Activated CD8-positive, alpha-beta memory T cell treated with anti-CD3 and anti-CD28 coated beads, Interleukin-2, amount 10 ng/mL, durations not matched to agents 7 days and 5 days (primary cell): ENCODE measurements at regions not wholly inside any gene's neighbourhood (a gene's known extent, or its start where the extent isn't known, plus 50 kb on each side); places are given as distances from the start of the nearest gene placed in this dataset.

ENCODE experiments used
- ATAC-seq: fragments of 150-1000 bp; cut with Tn5 transposase; one replicate; pipeline ENCODE4 v1.10.0; 2021; ENCODE audit warnings: moderate library complexity
- CTCF ChIA-PET: fragments of 350-600 bp; sonication (Branson Sonifier 250); formaldehyde crosslinking; loops from one replicate; lab custom pipeline; 2021; ENCODE audit warnings: antibody characterized with exemption; lab: Charles Lee
- DNase-seq: peaks from one replicate; pipeline ENCODE4 v3.0.0-alpha.2; 2020
- H3K27ac Mint-ChIP-seq: one replicate; pipeline ENCODE4 v1.8.0; 2021; ENCODE audit warnings: mild to moderate bottlenecking, mixed read lengths
- H3K27me3 Mint-ChIP-seq: one replicate; pipeline ENCODE4 v1.8.0; 2021; ENCODE audit warnings: mixed read lengths
- H3K36me3 Mint-ChIP-seq: one replicate; pipeline ENCODE4 v1.8.0; 2021; ENCODE audit warnings: mild to moderate bottlenecking, mixed read lengths
- H3K4me1 Mint-ChIP-seq: one replicate; pipeline ENCODE4 v1.8.0; 2021; ENCODE audit warnings: mixed read lengths
- H3K4me3 Mint-ChIP-seq: one replicate; pipeline ENCODE4 v1.8.0; 2021; ENCODE audit warnings: mild to moderate bottlenecking, moderate library complexity, mixed read lengths
- H3K9me3 Mint-ChIP-seq: one replicate; pipeline ENCODE4 v1.8.0; 2022; ENCODE audit warnings: low read depth, mixed read lengths

- Mint-ChIP-seq H3K4me1 (no peaks in the 10 kb centered on the region), H3K36me3 (no peaks in the 10 kb centered on the region), H3K9me3 (peaks cover 3% of the 10 kb centered on the region), H3K4me3 (no peak overlapping the region), H3K27me3 (no peaks in the 10 kb centered on the region), H3K27ac (no peak overlapping the region)
- ATAC-seq (no peak), DNase-seq (no peak)
- CTCF ChIA-PET = no interaction called here
These were observed 91.1 kb upstream of the ARHGAP28 start for GRCh38 chr18:6638447-6638846.

DNA sequence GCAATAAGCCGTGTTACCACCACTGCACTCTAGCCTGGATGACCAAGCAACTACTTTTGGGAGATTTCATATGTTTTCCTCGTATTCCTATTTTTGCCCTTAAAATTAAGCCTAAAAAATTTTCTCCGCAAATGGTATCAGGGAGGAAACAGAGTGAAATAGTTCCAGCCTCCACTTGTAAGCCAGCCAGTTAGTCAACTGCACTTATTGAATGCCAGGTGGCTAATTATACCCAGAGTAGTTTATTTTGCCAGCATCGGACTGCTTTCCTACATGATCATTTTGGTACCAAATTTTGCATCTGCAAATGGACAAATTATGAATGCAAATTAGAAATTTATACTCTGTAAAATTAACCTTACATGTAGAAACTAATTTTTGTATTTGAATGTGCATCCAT, 90.2 kb upstream of the ARHGAP28 start:
- DNase-seq (no peak), ATAC-seq (no peak)
- no peak overlapping the region for H3K4me3 Mint-ChIP-seq
- H3K27me3 Mint-ChIP-seq = no peaks in the 10 kb centered on the region
- H3K9me3 Mint-ChIP-seq = peaks cover 5% of the 10 kb centered on the region
- CTCF ChIA-PET = no interaction called here
- no peaks in the 10 kb centered on the region for H3K36me3 Mint-ChIP-seq
- H3K27ac Mint-ChIP-seq = no peak overlapping the region
- H3K4me1 Mint-ChIP-seq = no peaks in the 10 kb centered on the region

DNA sequence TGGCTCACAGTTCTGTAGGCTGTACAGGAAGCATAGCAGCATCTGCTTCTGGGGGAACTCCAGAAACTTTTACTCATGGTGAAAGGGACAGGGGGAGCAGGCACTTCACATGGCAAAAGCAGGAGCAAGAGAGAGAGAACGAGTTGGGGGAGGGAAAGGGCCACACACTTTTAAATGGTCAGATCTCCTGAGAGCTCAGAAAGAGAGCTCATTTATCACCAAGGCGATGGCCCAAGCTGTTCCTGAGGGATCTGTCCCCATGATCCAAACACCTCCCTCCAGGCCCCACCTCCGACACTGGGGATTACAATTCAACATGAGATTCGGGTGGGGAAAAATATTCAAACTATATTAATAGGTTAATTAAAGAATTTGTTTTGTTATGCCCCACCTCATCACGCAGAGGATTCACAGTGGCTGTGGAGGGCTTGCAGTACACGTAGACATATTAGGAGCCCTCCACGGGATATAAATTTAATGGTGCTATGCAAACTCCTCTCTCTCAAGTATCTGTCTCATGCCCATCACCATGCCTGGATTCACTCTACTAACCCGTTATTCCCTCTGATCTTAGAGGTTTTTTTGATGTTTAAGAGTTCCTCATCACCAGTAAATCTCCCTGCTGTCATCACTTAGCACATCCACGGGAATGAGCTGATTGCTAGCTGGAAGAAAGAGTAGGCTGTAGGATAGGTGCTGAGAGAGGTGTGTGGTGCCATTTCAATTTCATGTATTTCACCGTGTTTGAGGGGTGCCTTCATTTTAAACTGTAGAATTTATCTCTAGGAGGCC, 84.5 kb upstream of the ARHGAP28 start:
- no peak for DNase-seq
- no peak overlapping the region for H3K27ac Mint-ChIP-seq
- H3K36me3 Mint-ChIP-seq = no peaks in the 10 kb centered on the region
- H3K9me3 Mint-ChIP-seq = peaks cover 5% of the 10 kb centered on the region
- no peaks in the 10 kb centered on the region for H3K4me1 Mint-ChIP-seq
- no peaks in the 10 kb centered on the region for H3K27me3 Mint-ChIP-seq
- no peak overlapping the region for H3K4me3 Mint-ChIP-seq
- no peak for ATAC-seq
- CTCF ChIA-PET = no interaction called here

DNA sequence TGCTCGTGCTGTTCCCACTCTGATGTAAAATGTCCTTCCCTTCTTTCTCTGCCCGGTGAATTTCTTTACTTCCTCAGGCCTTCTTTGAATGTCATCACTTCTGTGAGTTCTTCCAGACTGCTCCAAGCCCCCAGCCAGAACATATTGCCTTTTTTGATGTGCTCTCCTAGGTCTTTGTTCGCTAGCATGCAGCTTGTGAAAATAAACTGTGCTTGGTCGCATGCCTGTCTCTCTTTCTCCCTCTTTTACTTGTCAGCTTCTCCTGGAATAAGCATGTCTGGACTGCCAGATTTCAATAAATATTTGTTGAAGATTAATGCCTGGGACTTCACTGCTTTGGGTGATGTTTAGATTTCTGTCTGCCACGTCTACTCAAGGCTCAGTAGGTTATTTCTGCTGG, 82.7 kb upstream of the ARHGAP28 start:
- H3K9me3 Mint-ChIP-seq = peaks cover 8% of the 10 kb centered on the region
- ATAC-seq (no peak), DNase-seq (no peak)
- CTCF ChIA-PET = no interaction called here
- H3K36me3 Mint-ChIP-seq = no peaks in the 10 kb centered on the region
- H3K27ac Mint-ChIP-seq = no peak overlapping the region
- no peaks in the 10 kb centered on the region for H3K27me3 Mint-ChIP-seq
- no peaks in the 10 kb centered on the region for H3K4me1 Mint-ChIP-seq
- H3K4me3 Mint-ChIP-seq = no peak overlapping the region

DNA sequence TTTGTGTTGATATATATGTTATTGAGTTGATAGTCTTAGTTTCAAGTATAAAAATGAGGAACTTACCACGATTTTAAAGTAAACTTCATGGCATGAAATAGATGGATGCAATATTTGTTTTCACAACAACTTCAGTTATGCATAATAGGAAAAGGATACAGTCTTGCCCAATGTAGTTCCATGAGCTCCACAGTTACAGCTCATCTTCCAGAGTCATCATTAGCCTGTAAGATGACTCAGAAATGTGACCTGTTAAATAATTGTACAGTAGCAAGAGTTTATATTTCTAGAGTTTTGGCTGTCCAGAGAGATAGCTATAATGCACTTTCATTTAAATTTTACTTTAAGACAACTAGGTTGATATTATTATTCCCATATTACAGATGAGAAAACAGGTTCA, 80.9 kb upstream of the ARHGAP28 start:
- Mint-ChIP-seq H3K4me1 (no peaks in the 10 kb centered on the region), H3K27me3 (no peaks in the 10 kb centered on the region), H3K4me3 (no peak overlapping the region), H3K9me3 (peaks cover 10% of the 10 kb centered on the region), H3K36me3 (no peaks in the 10 kb centered on the region), H3K27ac (no peak overlapping the region)
- DNase-seq (no peak), ATAC-seq (no peak)
- CTCF ChIA-PET = no interaction called here

DNA sequence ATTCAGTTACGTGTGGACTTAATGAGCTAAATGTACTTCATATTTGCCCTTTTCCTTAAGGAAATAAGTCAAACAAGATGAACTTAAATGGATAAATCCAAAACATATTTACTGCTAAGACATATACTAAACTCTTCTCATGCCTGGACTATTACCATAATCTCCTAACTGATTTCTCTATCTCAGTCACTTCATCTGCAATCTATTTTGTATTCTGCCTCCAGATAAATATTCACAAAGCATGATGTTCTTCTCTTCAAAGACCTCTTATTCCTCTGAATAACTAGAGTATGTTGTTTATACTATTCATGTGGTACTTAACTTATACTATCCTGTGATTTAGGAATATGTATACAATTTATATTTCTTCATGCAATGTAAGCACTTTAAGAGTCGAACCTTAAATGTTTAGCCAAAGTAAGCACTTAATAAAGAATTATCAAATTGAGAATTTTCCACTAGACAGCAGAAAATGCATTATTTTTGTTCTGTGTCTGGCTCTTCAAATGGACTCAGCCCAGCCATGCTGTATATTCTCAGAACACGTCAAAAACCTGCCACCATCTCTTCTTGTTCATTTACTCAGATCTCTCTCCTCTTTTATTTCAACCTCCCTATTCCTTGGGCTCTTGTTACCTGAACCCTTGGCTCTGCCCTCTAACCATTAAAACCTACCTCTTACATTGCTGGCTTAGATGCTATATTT, 79.9 kb upstream of the ARHGAP28 start:
- H3K9me3 Mint-ChIP-seq = peaks cover 11% of the 10 kb centered on the region
- ATAC-seq (no peak), DNase-seq (no peak)
- no peak overlapping the region for H3K4me3 Mint-ChIP-seq
- CTCF ChIA-PET = no interaction called here
- no peaks in the 10 kb centered on the region for H3K4me1 Mint-ChIP-seq
- no peaks in the 10 kb centered on the region for H3K36me3 Mint-ChIP-seq
- H3K27me3 Mint-ChIP-seq = no peaks in the 10 kb centered on the region
- H3K27ac Mint-ChIP-seq = no peak overlapping the region

- H3K4me3 Mint-ChIP-seq = no peak overlapping the region
- no peak overlapping the region for H3K27ac Mint-ChIP-seq
- DNase-seq (no peak), ATAC-seq (no peak)
- no peaks in the 10 kb centered on the region for H3K36me3 Mint-ChIP-seq
- H3K4me1 Mint-ChIP-seq = no peaks in the 10 kb centered on the region
- H3K9me3 Mint-ChIP-seq = peaks cover 11% of the 10 kb centered on the region
- H3K27me3 Mint-ChIP-seq = no peaks in the 10 kb centered on the region
- CTCF ChIA-PET = no interaction called here
These were observed 79.4 kb upstream of the ARHGAP28 start for GRCh38 chr18:6650127-6650507.

DNA sequence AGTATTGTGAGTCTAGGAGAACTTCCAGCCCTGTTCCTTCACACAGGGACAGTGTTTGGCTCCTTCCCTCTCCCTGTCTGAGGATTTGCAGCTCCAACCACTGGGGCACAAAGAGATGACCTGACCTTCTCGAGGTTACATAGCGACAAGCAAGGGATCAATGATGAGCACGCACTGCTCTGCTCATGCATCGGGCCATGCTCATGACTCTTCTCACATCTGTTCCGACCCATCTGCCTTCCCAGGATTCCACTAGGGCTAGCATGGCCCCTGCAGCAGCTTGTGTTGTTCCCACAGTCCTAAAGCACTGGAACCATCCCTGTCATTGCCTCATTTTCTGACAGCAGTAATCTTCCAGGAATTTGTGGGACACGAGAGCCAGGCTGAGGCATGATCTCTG, 78.8 kb upstream of the ARHGAP28 start:
- Mint-ChIP-seq H3K27ac (no peak overlapping the region), H3K36me3 (no peaks in the 10 kb centered on the region)
- CTCF ChIA-PET = no interaction called here

GRCh38 chr18:6652098-6652497, 77.4 kb upstream of the ARHGAP28 start:
- no peaks in the 10 kb centered on the region for H3K4me1 Mint-ChIP-seq
- peaks cover 14% of the 10 kb centered on the region for H3K9me3 Mint-ChIP-seq
- no peak for ATAC-seq
- H3K36me3 Mint-ChIP-seq = no peaks in the 10 kb centered on the region
- no peaks in the 10 kb centered on the region for H3K27me3 Mint-ChIP-seq
- DNase-seq = no peak
- CTCF ChIA-PET = no interaction called here
- H3K27ac Mint-ChIP-seq = no peak overlapping the region
- H3K4me3 Mint-ChIP-seq = no peak overlapping the region

More for the DNA sequence above, 78.8 kb upstream of the ARHGAP28 start:
- H3K27me3 Mint-ChIP-seq = no peaks in the 10 kb centered on the region
- ATAC-seq = no peak
- DNase-seq = no peak
- H3K9me3 Mint-ChIP-seq = peaks cover 14% of the 10 kb centered on the region
- H3K4me1 Mint-ChIP-seq = no peaks in the 10 kb centered on the region
- H3K4me3 Mint-ChIP-seq = no peak overlapping the region

GRCh38 chr18:6653880-6654279, 75.6 kb upstream of the ARHGAP28 start:
- Mint-ChIP-seq H3K36me3 (no peaks in the 10 kb centered on the region), H3K4me3 (no peak overlapping the region), H3K9me3 (peaks cover 11% of the 10 kb centered on the region), H3K4me1 (no peaks in the 10 kb centered on the region), H3K27ac (no peak overlapping the region), H3K27me3 (no peaks in the 10 kb centered on the region)
- DNase-seq = no peak
- no peak for ATAC-seq
- CTCF ChIA-PET = no interaction called here

DNA sequence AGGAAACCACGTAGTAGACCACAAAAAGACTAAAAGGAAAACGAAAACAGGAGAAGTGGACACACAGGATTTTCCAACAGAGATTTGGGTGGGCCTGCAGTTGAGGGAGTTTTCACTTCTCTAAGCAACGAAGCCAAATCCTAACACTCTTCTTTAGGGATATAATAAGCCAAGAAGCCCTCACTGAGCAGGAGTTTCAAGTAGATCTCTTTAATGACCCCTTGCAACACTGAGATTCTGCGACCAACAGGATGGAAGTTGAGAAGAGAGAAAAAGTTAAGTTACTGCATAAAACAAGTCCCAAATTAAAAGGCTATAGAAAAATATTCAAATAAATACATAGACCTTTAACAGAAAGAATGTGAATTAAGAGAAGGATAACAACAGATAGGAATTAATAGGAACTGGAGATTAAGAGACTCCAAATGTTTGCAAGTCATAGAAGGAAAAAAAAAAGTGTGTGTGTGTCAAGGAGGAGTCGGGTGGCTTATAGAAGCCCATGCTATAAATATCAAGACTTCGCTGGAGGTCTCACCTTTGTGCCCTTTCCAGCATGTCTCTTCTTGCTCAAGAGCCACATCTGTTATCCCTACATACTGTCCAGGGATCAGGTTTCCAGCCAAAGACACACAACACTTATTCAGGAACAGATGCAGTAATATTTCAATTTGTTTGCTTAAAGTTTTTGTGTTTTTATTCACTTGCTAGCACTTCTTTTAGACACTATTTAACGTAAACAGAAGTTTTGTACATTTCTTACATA, 69.4 kb upstream of the ARHGAP28 start:
- no peaks in the 10 kb centered on the region for H3K36me3 Mint-ChIP-seq

DNA sequence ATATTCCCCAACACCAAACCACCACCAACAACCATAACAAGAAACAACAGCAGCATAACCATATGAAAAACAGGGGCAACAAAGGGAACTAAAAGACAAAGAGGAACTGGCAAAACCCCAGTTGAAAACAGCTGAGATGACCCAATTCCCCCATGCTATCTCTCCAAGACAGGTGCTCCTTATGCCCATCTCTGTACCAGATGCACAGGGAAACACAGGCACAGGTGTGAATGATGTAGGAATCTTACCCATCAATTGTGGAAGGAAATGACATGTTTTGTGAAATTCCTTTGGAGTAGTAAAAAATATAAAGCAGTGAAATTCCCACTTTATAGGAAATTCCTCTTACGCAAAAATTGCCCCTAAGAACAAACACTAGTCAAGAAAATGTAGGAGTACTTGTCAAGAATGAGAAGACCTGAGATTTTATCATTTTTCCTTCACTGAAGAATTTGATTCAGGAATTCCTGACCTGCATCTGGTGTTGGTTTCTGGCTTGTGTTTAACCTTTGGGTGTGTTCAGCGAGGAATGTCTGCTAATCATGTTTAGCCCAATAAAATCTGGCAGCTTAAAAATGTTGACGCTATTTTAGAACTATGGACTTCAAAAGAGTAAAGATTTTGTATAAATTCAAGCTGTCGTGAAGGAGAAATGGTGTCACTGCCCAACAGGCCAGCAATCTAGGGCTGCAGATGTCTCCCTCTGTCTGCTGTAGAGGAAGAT, 67.7 kb upstream of the ARHGAP28 start:
- no peaks in the 10 kb centered on the region for H3K27me3 Mint-ChIP-seq

More for the DNA sequence above, 69.4 kb upstream of the ARHGAP28 start:
- Mint-ChIP-seq H3K27ac (no peak overlapping the region), H3K9me3 (peaks cover 5% of the 10 kb centered on the region), H3K27me3 (no peaks in the 10 kb centered on the region), H3K4me1 (no peaks in the 10 kb centered on the region), H3K4me3 (no peak overlapping the region)
- CTCF ChIA-PET = no interaction called here
- no peak for ATAC-seq
- no peak for DNase-seq

GRCh38 chr18:6666012-6666685, 63.4 kb upstream of the ARHGAP28 start:
- H3K4me3 Mint-ChIP-seq = no peak overlapping the region
- H3K27me3 Mint-ChIP-seq = no peaks in the 10 kb centered on the region
- no peak for ATAC-seq
- H3K36me3 Mint-ChIP-seq = no peaks in the 10 kb centered on the region
- no peak overlapping the region for H3K27ac Mint-ChIP-seq
- H3K4me1 Mint-ChIP-seq = no peaks in the 10 kb centered on the region
- DNase-seq = no peak
- CTCF ChIA-PET = no interaction called here
- H3K9me3 Mint-ChIP-seq = peaks cover 7% of the 10 kb centered on the region

More for the DNA sequence above, 67.7 kb upstream of the ARHGAP28 start:
- DNase-seq (no peak), ATAC-seq (no peak)
- Mint-ChIP-seq H3K9me3 (peaks cover 4% of the 10 kb centered on the region), H3K36me3 (no peaks in the 10 kb centered on the region), H3K4me3 (no peak overlapping the region), H3K27ac (no peak overlapping the region), H3K4me1 (no peaks in the 10 kb centered on the region)
- CTCF ChIA-PET = no interaction called here
